Spleen (tissue), 11 donors: ENCODE measurements at regions not wholly inside any gene's neighbourhood (a gene's known extent, or its start where the extent isn't known, plus 50 kb on each side); places are given as distances from the start of the nearest gene placed in this dataset.
"Not testable (repeated sequence)": the region's sequence is repeated elsewhere in the genome, so short reads cannot be mapped to it uniquely, and the experiment has no call there.

ENCODE experiments used
- DNase-seq: peaks from one replicate; pipeline ENCODE4 v3.0.0-alpha.2; 2020
- H3K27ac ChIP-seq, 8 donors: fragments of 200-600 bp; sonication (generic) in 7 of 8; 1 replicate in 4 of 8; 2 replicates in 4 of 8; pipeline versions ENCODE4 v1.5.0 to v1.8.0; 2016 to 2021; ENCODE audit warnings: inconsistent platforms in 4 of 8, mild to moderate bottlenecking in 4 of 8, moderate library complexity in 1 of 8
- H3K27me3 ChIP-seq, 7 donors: fragments of 200-600 bp; sonication (generic) in 6 of 7; replicated peaks in 1 of 7; 1 replicate in 4 of 7; 2 replicates in 3 of 7; pipeline versions ENCODE4 v1.5.0 to v1.8.0; 2016 to 2021; ENCODE audit warnings: inconsistent platforms in 3 of 7, mild to moderate bottlenecking in 1 of 7
- H3K36me3 ChIP-seq, 6 donors: fragments of 200-600 bp; sonication (generic) in 5 of 6; 1 replicate in 4 of 6; 2 replicates in 2 of 6; pipeline versions ENCODE4 v1.5.0 to v1.8.0; 2016 to 2021; ENCODE audit warnings: inconsistent platforms in 2 of 6
- H3K4me1 ChIP-seq, 6 donors: fragments of 200-600 bp; sonication (generic) in 5 of 6; 1 replicate in 3 of 6; 2 replicates in 3 of 6; pipeline versions ENCODE4 v1.5.0 to v1.8.0; 2016 to 2021; ENCODE audit warnings: inconsistent platforms in 3 of 6
- H3K4me3 ChIP-seq, 8 donors: fragments of 200-600 bp; sonication (generic) in 7 of 8; 1 replicate in 4 of 8; 2 replicates in 4 of 8; pipeline versions ENCODE4 v1.5.0 to v1.8.0; 2016 to 2021; ENCODE audit warnings: inconsistent platforms in 4 of 8, mild to moderate bottlenecking in 4 of 8, moderate library complexity in 2 of 8
- H3K9me3 ChIP-seq, 8 donors: fragments of 200-600 bp; sonication (generic) in 7 of 8; 1 replicate in 4 of 8; 2 replicates in 4 of 8; pipeline versions ENCODE4 v1.5.0 to v1.8.0; 2016 to 2021; ENCODE audit warnings: inconsistent platforms in 4 of 8
- POLR2A ChIP-seq, 3 donors: fragments of 450-650 bp; IDR thresholded peaks; one replicate each; pipeline ENCODE4 v1.5.1; 2017; ENCODE audit warnings: antibody characterized with exemption in 3 of 3, mild to moderate bottlenecking in 1 of 3
- POLR2AphosphoS5 ChIP-seq, 3 donors: sonication (generic); formaldehyde crosslinking; IDR thresholded peaks; one replicate each; pipeline ENCODE4 v1.5.1; 2017; ENCODE audit warnings: antibody characterized with exemption in 3 of 3
- WGBS, 5 donors: extraction: QIAGEN DNeasy Blood & Tissue Kit in 3 of 5; methylation state at CpG; one replicate each; pipeline versions ENCODE4 v1.1.5 to v1.1.7; 2013 to 2018; 5-methylcytosine and 5-hydroxymethylcytosine counted together
- intact Hi-C: fragments of 100-400 bp; cut with DNase I; formaldehyde crosslinking; loops from one replicate; pipeline ENCODE4 v1.15.0; 2023; ENCODE audit warnings: low total_unique reads
- TF ChIP-seq, protein P1 (sequence below), 11 experiments: fragments of 200-600 bp in 7 of 11; fragments of 450-650 bp in 4 of 11; sonication (generic) in 4 of 11; IDR thresholded peaks in 8 of 11; conservative IDR thresholded peaks in 3 of 11; 1 replicate in 7 of 11; 2 replicates in 4 of 11; pipeline versions ENCODE4 v1.4.0 to v1.8.0; 2016 to 2021; ENCODE audit warnings: antibody characterized with exemption in 11 of 11, inconsistent platforms in 4 of 11, mild to moderate bottlenecking in 1 of 11
- donor health status: healthy with polysubstance abuse.
- donor health status: DM: no; HTN: no; CAD: no; lungs with moderate emphysema.
- donor health status: DM: no; HTN: no; CAD: no.
- donor health status: Bipolar disorder and iron deficiency.
- donor health status: healthy.
- donor health status: DM: no; HTN: no; CAD: no.
- donor health status: DM: yes; HTN: yes; CAD: no.

DNA sequence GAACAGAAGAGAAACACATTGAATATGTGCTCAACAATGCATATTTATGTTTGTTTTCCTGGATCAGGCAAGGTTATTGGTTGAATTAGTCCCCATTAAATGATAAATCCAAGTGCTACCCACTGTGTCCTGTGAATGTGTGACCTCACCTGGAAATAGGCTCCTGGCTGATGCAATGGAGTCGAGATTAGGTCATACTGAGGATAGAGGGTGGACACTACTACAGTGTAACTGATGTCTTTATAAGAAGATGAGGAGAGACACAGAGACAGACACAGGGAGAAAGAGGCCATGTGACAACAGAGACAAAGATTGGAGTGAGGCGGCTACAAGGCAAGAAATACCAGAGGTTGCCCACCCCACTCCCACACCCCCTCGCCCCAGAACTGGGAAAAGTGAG lies 559.3 kb downstream of the C6orf118 start:
- Histone ChIP-seq H3K4me3 (no peak overlapping the region), H3K36me3 (no peaks in the 10 kb centered on the region), H3K27ac (no peak overlapping the region), H3K27me3 (no peaks in the 10 kb centered on the region), H3K4me1 (no peaks in the 10 kb centered on the region), H3K9me3 (peaks cover 0 to 22% (median 0%) of the 10 kb centered on the region in 8 donors)
- intact Hi-C loops = no loop called here
- TF ChIP-seq, protein P1, sequence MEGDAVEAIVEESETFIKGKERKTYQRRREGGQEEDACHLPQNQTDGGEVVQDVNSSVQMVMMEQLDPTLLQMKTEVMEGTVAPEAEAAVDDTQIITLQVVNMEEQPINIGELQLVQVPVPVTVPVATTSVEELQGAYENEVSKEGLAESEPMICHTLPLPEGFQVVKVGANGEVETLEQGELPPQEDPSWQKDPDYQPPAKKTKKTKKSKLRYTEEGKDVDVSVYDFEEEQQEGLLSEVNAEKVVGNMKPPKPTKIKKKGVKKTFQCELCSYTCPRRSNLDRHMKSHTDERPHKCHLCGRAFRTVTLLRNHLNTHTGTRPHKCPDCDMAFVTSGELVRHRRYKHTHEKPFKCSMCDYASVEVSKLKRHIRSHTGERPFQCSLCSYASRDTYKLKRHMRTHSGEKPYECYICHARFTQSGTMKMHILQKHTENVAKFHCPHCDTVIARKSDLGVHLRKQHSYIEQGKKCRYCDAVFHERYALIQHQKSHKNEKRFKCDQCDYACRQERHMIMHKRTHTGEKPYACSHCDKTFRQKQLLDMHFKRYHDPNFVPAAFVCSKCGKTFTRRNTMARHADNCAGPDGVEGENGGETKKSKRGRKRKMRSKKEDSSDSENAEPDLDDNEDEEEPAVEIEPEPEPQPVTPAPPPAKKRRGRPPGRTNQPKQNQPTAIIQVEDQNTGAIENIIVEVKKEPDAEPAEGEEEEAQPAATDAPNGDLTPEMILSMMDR (IDR thresholded peaks at IDR 0.05 in 8 of 11, conservative IDR thresholded peaks at IDR 0.05 in 3 of 11) = no peak
- TF ChIP-seq POLR2A (IDR thresholded peaks at IDR 0.05) = no peak
- TF ChIP-seq POLR2AphosphoS5 (IDR thresholded peaks at IDR 0.05) = no peak
- WGBS, 5 donors = 58 to 74% (median 68%) methylated on average over 3 of the region's 3 CpGs
- DNase-seq = no peak

DNA sequence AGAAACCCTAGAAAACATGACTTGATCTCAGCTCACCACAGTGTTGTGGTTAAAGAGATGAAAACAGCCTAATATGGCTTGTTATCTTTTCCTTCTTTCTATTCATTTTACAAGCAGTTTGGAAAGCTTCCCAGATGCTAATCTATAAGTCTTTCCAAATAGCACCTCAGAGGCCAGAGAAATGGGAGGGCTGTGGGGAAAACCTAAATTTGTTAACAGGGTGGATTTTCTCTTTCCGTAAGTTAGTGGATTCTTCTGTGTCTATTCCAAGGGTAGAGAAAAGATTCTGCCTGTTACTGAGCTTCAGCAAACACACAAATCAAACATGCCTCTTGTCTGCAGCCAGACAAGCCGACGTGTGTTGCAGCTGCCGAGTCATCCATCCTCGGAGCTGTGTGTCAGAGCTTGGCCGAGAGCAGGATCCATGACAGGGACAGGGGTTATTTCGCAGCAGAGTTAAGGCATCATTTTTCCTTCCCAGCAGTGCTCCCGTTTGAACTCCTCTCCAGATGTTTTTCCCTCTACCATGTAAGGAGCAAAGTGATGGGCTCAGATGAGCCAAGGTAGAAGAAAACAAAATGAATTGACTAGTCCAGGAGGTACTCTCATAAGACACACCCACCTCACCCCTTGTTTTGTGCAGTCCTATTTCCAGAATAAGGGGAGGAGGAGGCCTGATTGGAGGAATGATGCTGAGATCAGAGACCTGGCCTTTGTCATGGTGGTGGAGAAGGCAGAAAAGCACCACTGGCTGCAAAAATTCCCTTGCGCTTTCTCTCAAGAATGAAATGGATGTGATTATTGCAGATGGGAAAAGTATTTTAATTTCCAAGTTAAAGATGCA lies 560.0 kb downstream of the C6orf118 start:
- TF ChIP-seq POLR2A (IDR thresholded peaks at IDR 0.05) = no peak
- TF ChIP-seq POLR2AphosphoS5 (IDR thresholded peaks at IDR 0.05) = no peak
- TF ChIP-seq, protein P1 (IDR thresholded peaks at IDR 0.05 in 8 of 11, conservative IDR thresholded peaks at IDR 0.05 in 3 of 11) = no peak
- H3K4me3 ChIP-seq = no peak overlapping the region
- no peaks in the 10 kb centered on the region for H3K27me3 ChIP-seq
- 72 to 84% (median 75%) methylated on average over 9 of the region's 9 CpGs for WGBS, 5 donors
- no peaks in the 10 kb centered on the region for H3K36me3 ChIP-seq
- no peaks in the 10 kb centered on the region for H3K4me1 ChIP-seq
- peaks cover 0 to 28% (median 0%) of the 10 kb centered on the region in 8 donors for H3K9me3 ChIP-seq
- H3K27ac ChIP-seq = no peak overlapping the region
- no peak for DNase-seq
- intact Hi-C loops = no loop called here

DNA sequence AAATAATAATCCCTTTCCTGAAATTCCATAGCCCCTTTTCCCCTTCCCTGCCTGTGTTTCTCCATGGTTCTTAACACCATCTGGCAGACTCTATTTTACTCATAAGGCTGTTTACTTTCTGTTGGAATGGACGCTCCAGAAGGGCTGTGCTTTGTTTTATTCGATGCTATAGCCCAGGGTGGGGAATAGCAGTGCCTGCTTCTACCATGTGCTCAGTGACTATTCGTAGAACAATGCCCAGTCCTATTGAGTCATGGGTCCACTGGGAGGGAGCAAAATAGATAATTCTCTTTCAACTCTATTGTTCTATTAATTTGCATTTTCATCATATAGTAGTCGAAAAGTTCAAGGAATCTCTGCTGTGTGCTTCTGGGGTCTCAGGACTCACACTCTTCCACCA lies 565.1 kb downstream of the C6orf118 start:
- WGBS, 5 donors = 69 to 85% (median 83%) methylated on average over 4 of the region's 4 CpGs
- H3K4me3 ChIP-seq = no peak overlapping the region
- no peaks in the 10 kb centered on the region for H3K36me3 ChIP-seq
- peaks cover 0 to 26% (median 0%) of the 10 kb centered on the region in 8 donors for H3K9me3 ChIP-seq
- TF ChIP-seq POLR2A (IDR thresholded peaks at IDR 0.05) (no peak), POLR2AphosphoS5 (IDR thresholded peaks at IDR 0.05) (no peak)
- TF ChIP-seq, protein P1 (IDR thresholded peaks at IDR 0.05 in 8 of 11, conservative IDR thresholded peaks at IDR 0.05 in 3 of 11) = no peak
- H3K27me3 ChIP-seq = no peaks in the 10 kb centered on the region
- intact Hi-C loops = no loop called here
- H3K27ac ChIP-seq = no peak overlapping the region
- DNase-seq = no peak
- H3K4me1 ChIP-seq = no peaks in the 10 kb centered on the region

DNA sequence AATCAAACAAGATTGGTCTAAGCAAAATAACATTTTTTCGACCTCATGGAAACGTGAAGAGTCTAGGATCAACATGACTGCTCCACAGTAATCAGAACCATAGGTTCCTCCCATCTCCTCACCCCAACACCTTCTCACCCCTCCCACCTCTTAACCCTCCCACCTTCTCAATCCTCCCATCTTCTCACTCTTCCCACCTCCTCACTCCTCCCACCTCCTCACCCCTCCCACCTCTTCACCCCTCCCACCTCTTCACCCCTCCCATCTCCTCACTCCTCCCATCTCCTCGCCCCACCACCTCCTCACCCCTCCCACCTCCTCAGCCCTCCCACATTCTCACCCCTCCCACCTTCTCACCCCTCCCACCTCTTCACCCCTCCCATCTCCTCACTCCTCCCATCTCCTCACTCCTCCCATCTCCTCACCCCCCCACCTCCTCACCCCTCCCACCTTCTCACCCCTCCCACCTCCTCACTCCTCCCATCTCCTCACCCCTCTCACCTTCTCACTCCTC lies 567.4 kb downstream of the C6orf118 start:
- Histone ChIP-seq H3K27me3 (no peaks in the 10 kb centered on the region), H3K27ac (no peak overlapping the region), H3K36me3 (no peaks in the 10 kb centered on the region), H3K4me1 (no peaks in the 10 kb centered on the region), H3K9me3 (peaks cover 0 to 29% (median 5%) of the 10 kb centered on the region in 8 donors), H3K4me3 (no peak overlapping the region)
- no peak for TF ChIP-seq POLR2AphosphoS5 (IDR thresholded peaks at IDR 0.05)
- TF ChIP-seq, protein P1 (IDR thresholded peaks at IDR 0.05 in 8 of 11, conservative IDR thresholded peaks at IDR 0.05 in 3 of 11) = no peak
- no peak for TF ChIP-seq POLR2A (IDR thresholded peaks at IDR 0.05)
- DNase-seq = no peak
- 81 to 85% (median 82%) methylated on average over 3 of the region's 3 CpGs for WGBS, 5 donors
- intact Hi-C loops = no loop called here

DNA sequence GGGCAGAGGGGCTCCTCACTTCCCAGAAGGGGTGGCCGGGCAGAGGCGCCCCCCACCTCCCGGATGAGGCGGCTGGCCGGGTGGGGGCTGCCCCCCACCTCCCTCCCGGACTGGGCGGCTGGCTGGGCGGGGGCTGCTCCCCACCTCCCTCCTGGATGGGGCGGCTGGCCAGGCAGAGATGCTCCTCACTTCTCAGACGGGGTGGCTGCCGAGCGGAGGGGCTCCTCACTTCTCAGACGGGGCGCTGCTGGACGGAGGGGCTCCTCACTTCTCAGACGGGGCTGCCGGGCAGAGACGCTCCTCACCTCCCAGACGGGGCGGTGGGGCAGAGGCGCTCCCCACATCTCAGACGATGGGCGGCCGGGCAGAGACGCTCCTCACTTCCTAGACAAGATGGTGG lies 573.3 kb downstream of the C6orf118 start:
- peaks cover 0 to 35% (median 7%) of the 10 kb centered on the region in 8 donors for H3K9me3 ChIP-seq
- DNase-seq, H3K4me1 ChIP-seq, H3K27ac ChIP-seq, H3K4me3 ChIP-seq, H3K36me3 ChIP-seq, H3K27me3 ChIP-seq, intact Hi-C loops: not testable (repeated sequence)
- WGBS, 5 donors = 78 to 96% (median 93%) methylated on average over 4 to 25 of the region's 25 CpGs
